ENCODE measurements at regions not wholly inside any gene's neighbourhood (a gene's known extent, or its start where the extent isn't known, plus 50 kb on each side); places are given as distances from the start of the nearest gene placed in this dataset.
"Not testable (repeated sequence)": the region's sequence is repeated elsewhere in the genome, so short reads cannot be mapped to it uniquely, and the experiment has no call there.

DNA sequence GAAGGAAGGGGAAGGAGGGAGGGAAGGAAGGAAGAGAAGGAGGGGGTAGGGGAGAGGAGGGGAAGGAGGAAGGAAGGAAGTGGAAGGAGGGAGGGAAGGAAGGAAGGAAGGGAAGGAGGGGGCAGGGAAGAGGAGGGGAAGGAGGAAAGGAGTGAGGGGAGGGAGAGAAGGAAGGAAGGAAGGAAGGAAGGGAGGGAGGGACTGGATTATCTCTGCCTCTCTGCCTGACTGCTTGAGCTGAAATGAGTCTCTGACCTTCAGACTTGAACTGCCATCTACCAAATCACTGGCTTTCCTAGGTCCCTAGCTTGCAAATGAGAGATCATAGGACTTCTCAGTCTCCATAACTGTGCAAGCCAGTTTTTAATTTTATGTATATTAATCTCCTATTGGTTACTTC, 436.8 kb downstream of the PREX1 start:
- no peak for DNase-seq (ENCODE audit: extremely low read depth, low read depth)

DNA sequence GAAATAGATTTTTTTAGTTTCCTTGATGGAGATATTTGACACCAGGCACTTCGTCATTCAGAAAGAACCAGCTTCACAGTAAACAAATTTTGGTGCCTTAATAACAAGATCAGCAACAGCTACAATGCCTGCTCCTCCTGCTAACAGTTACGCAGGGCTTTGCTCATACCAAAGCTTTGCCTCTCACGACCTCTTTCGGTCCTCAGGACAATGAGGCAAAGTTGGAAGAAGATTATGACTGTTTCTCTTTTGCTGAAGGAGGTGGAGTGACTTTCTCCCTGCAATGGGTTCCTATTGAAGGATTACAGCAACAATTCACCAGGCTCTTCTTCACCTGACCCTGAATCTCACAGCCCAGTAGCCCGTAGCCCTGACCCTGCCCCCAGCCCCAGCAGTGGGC, 440.1 kb downstream of the PREX1 start:
- DNase-seq (ENCODE audit: extremely low read depth, low read depth): no peak

DNA sequence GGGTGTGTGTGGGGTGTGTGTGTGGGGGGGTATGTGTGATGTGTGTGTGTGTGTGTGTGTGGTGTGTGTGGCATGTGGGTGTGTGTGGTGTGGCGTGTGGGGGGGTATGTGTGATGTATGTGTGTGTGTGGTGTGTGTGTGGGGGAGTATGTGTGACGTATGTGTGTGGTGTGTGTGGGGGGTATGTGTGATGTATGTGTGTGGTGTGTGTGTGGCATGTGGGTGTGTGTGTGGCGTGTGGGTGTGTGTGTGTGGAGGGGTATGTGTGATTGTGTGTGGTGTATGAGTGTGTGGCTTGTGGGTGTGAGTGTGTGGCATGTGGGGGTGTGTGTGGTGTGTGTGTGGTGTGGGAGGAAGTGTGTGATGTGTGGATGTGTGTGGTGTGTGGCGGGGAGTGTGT, 442.3 kb downstream of the PREX1 start:
- no peak for DNase-seq (ENCODE audit: extremely low read depth, low read depth)

DNA sequence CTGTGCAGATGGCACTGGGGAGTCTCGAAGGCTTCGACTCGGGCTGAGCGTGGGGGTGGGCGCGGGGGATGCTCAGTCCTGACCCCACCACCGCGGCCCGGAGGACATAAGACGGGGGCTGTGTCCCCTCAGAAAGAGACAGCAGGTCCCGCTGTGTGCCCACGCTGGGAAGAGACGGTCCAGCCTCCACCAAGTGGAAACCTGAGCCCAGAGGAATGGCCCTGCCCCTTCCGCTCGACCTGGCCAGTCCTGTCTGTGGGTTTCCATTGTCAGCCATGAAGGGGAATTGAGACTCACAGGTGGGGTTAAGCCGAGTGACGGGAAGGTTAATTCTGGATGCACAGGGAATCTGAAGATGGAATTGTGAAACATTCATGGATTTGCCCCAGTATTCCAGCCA, 442.7 kb downstream of the PREX1 start:
- no peak for DNase-seq (ENCODE audit: extremely low read depth, low read depth)

DNA sequence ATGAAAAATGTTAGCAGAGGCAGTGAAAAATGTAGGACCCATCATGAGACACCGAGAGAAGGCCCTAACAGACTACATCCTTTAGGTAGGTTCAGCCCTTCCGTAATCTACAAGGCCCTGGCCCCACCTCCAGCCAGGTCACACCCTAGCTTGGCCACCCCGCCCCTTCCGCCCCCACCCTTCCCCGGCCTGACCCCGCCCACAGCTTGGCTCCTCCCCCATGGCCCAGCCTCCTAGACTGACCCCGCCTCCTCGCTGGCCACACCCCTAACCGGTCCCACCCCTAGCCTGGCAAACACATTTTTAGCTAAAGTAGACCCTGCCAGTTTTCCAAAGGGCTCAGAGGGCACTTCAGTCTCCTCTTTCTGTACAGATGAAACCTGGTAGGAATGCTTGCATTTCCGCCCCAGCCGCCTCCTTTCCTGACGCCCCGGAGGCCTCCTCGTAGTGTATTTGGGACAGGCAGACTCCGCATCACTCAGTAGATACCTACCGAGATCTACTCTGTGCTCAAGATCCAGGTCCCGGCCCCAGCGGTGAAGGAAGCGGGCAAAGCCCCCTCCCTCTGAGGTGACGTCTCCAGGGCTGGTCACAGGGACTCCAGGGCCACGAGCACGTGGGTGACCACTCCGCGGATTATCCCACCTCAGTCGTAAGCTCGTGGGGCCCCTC, 443.5 kb downstream of the PREX1 start:
- no peak for DNase-seq (ENCODE audit: extremely low read depth, low read depth)

DNA sequence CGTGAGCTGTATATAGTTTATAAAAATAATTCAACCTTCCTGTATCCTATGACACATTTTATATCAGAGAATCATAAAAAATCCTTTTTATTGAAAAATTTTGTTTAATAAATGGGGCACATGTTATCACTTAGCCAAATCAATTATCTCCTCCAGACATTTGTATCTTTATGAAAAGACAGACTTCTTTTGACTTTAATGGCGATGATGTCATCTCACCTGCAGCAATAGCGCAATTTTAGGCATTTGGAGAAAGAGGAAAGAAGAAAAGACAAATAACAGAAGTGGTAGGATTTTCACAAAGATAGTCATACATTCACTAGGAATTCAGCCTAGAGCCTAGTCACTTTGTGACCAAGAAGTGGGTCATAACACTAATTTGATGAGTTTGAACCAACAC, 444.5 kb downstream of the PREX1 start:
- DNase-seq (ENCODE audit: extremely low read depth, low read depth): no peak

DNA sequence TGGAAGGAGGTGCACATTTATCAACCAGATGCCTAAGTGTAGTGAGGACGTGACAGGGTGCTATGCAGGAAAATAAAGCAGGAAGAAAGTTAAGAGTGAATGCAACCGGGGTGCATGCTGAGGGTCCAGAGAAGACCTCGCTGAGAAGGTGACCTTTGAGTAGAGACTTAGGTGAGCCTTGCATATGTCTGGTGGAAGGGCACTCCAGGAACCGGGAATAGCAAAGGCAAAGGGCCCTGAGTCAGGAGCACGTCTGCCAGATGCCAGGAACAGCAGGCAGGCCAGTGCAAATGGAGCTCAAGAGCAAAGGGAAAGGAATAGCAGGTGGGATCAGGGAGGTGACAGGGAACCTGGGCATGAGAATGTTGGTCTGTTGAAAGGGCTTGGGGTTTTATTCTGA, 445.5 kb downstream of the PREX1 start:
- no peak for DNase-seq (ENCODE audit: extremely low read depth, low read depth)

DNA sequence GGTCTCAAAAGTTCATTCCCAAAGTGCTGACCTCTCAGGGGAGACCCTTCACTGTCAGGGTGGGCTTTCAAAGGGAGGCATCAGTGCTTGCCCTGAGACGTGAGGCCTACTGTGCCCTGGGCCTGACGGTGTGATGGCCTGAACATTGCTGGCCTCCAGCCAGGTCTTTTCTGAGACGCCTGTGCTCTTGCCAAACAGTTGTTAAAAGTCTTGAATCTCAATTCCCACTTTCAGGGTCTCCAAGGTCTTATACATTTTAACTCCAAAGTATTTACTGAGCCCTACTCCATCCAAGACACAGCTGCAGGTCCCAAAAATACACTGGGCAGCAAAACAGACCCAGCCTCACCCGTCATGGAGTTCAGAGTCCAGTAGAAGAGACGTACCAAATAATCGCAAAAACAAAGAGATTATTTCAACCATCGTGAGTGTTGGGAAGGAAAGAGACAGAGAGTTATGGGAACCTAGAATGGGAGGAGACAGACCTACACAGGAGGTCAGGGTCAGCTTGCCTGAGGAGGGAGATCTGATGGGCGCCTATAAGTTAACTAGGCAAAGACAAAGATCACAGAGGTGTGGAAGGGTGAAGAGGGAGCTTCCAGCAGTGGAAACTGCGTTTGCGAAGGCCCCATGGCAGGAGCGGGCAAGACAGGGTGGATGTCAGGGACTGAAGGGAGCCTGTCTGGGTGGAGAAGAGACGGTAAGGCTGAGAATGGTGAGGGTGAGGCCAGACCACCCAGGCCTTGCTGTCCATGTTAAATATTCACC, 446.3 kb downstream of the PREX1 start:
- no peak for DNase-seq (ENCODE audit: extremely low read depth, low read depth)

DNA sequence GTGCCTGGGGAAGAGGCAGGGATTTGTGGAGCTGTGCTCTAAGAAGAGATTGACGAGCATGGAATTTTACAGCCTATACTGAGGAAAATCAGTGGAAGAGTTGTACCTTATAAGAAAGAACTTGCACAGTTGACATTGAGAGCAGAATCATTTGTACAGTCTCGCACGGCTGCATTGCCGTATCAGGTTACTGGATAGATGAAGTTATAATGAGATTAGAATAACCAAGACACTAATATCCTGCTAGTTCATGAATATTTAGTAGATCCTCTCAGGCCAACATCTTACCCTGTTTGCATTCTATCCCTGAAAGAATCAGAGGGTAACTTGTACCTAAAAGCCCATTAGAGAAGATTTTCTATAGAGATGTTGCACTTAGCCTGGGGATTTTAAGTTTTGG, 447.1 kb downstream of the PREX1 start:
- DNase-seq (ENCODE audit: extremely low read depth, low read depth): no peak

DNA sequence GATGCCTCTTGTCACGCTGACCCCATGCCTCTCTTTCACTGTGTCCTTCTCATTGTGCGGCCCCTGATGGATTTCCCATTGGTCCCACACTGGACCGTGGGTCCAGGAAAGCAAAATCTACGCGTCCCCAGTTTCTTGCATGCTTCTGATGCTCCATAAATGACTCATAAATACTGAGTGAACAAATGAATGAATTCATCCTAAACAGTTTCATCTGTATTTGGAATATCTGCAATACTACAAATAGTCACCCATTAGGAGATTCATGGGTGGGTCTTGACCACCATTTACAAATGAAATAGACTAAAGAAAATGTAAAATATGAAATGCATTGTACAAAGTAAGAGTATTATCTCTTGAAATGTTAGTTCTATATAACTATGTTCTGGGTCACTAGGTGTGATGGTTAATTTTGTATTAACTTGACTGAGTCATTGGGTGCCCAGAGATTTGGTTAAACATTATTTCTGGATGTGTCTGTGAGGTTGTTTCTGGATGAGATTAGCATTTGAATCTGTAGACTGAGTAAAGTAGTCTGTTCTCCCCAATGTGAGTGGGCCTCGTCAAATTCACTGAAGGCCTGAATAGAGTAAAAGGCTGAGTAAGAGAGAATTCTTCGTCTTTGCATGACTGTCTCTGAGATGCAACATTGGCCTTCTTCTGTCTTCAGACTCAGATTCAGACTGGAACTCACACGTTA, 448.7 kb downstream of the PREX1 start:
- no peak for DNase-seq (ENCODE audit: extremely low read depth, low read depth)

DNA sequence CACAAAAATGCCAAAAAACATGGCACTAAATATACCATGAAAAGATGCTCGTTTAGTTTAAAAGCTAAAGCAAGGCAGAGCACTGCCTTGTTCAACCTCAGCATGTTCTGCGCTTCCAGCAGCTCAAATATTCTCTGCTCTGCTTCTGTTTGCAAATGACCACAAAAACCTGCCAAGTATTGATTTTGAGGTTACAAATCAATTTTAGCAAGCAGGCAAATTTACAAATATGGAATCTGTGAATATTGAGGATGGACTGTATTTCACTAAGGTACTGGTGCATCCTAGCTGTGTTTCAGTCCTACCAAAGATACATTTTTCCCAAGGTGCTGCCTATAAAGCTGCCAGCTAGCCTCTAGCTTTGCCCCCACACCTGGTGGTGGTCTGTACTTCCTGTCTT, 449.9 kb downstream of the PREX1 start:
- no peak for DNase-seq (ENCODE audit: extremely low read depth, low read depth)

DNA sequence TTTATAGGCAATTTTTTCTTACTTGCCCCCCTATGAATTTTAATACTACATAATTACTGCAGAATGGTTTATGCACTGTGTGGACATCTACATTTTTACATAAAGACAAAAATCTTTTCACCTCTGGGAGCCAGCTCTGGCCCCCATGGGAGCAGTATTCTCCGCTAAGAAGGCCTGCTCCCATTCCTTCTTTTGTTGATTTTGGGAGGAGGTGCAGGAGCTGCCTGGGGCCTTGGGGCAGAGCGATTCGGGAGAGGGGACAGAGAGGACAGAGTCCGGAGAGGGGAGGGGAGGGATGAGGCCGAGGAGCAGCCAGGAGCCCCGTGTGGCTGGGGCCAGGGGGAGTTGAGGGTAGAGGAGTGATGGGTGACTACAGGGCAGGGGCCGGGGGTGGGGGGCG, 452.0 kb downstream of the PREX1 start:
- no peak for DNase-seq (ENCODE audit: extremely low read depth, low read depth)

DNA sequence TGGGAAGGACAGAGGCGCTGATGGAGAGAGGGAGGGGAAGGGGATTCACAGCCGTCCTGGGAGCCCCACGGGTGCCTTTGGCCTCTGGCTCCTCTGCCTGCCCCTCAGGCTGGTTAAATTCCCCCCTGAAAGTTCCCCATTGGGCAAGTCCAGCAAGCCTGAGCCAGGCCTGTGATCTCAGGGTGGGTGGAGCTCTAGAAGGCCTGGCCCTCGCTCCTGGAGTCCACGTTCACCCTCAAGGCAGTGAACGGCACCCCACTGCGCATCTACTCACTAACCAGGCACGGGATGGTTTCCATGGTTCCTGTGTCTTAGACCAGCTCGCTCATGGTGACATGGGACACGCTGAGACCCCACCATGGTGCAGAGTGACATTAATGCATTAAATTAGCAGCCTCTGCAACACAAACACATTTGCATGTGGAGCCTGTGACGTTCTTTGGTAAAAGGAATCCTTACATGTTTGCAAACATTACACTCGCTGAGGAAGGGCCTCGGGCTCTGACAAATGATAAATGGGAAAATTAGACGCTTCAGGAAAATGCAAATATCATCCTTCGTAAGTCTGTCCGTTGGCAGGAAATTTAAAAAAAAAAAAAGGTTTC, 452.7 kb downstream of the PREX1 start:
- DNase-seq (ENCODE audit: extremely low read depth, low read depth): no peak

DNA sequence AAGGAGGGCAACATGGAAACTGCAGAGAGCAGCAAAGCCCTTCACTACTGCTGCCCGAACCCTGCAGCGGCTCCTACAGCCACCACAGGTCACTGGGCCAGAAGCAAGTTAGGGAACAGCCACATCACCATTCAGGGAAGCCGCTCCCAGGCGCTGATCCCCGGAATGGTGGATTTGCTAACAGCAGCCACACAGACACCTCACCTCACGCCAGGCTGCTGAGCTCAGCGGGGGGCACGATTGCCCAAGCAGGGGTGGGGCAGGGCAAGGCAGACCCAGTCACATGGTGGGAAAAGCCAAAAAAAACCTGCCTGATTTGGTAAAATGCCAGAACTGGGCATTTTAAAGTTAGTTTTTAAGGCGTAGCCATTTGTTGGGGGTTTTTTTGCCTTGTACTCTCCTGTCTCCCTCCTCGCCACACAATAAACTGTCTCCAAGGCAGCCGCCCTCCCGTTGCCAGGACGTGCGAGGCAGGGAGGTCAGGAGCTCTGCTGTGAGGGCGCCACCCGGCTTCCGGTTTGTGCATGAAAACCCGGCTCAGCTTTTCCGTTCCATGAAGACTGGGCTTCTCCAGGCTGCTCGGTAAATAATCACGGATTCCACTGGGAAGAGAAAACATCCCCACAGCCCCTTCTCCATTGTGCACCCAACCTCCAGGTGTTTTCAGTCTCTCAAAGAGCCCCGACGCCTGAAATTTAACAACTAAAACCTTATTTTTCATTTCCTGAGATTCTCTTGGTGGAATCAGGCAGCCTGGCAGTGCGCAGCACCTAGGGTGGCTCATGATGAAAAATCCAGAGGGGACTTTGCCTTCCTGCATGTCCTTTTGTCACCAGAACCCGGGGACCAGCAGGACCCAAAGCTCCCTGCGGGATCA, 453.5 kb downstream of the PREX1 start:
- not testable (repeated sequence) for DNase-seq (ENCODE audit: extremely low read depth, low read depth)

DNA sequence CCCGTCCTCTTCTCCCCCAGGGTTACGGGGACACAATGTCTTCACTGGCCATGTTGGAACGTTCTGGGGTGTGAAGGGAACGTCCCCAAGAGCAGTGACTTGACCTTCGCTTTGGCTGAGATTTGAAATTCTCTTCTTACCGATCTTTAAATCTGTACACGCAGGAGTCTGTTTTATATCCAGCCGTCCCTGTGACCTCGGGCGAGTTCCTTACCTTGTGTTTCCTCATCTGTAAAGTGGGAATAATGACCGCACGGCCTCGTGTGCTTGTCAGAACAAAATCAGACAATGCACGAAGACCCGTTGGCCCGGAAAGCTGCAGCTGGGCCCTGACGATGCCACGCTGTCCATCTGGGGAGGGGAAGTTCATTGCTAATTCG, 454.3 kb downstream of the PREX1 start:
- no peak for DNase-seq (ENCODE audit: extremely low read depth, low read depth)

DNA sequence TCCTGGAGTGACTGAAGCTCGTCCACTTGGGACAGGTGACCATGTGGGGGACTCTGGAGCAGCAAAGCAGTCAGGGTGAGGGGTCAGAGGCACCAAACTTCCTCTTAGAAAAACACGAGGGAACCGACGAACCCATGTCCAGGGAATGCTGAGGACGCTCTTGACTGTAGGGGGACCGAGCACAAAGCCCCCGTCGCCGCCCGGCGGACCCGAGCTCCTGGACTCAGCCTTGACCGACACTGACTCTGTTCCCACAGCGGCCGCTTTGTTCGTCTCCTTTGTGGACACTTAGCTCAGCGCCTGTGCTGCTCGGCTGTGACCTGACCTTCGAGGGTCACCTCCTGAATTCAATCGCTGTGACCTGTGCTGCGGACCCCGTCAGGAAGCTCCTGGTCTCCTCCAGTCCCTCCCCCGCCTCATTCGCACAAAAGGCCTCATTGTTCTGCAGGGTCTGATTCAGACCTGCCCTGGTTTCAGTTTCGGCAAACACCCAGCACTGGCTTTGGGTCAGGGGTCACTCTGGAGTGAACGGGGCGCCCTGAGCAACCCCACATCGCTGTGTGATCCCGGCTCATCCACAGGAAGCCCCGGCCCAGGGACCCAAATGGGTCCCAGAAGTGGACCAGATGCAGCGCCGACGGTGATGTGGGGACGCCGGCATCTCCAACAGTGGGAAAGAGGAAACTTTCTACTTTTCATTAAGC, 454.8 kb downstream of the PREX1 start:
- DNase-seq (ENCODE audit: extremely low read depth, low read depth): not testable (repeated sequence)

DNA sequence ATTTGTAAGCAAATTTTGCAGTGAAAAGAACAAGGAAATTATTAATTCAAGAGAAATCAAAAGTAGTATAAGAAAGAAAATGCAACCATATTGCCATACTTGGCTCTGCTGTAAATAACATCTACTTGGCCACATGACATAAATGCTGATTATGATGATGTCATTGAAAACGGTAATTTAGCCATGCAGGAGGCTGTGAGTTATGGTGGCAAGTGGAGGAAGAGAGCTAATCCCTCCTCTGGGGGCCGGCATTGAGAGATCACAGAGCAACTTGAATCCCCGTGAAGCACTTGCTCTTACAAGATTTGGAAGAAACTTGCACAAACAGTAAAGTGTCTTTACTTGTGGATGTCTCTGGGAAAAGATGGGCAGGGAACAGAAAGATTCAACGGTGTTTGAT, 456.6 kb downstream of the PREX1 start:
- no peak for DNase-seq (ENCODE audit: extremely low read depth, low read depth)

DNA sequence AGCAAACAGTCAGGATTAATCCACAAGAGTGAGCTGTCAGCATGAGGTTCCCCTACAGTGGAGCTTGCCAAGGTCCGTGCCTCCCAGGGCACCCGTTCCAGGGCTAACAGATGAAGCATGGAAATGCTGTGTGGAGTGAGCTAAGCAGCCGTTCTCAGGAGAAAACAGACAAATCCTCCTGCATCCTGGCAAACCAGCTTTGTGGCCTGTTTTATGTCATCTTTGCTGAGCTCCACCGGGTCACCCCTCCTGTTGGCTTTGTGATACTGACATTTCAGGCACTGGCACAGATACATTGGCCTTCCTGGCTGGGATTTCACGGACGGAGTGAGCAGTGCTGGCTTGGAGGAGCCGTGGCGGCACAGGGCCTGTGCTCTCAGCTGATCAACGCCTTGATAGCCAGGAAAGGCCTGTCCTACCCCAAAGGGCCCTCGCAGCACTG, 459.2 kb downstream of the PREX1 start:
- DNase-seq (ENCODE audit: extremely low read depth, low read depth): not testable (repeated sequence)

DNA sequence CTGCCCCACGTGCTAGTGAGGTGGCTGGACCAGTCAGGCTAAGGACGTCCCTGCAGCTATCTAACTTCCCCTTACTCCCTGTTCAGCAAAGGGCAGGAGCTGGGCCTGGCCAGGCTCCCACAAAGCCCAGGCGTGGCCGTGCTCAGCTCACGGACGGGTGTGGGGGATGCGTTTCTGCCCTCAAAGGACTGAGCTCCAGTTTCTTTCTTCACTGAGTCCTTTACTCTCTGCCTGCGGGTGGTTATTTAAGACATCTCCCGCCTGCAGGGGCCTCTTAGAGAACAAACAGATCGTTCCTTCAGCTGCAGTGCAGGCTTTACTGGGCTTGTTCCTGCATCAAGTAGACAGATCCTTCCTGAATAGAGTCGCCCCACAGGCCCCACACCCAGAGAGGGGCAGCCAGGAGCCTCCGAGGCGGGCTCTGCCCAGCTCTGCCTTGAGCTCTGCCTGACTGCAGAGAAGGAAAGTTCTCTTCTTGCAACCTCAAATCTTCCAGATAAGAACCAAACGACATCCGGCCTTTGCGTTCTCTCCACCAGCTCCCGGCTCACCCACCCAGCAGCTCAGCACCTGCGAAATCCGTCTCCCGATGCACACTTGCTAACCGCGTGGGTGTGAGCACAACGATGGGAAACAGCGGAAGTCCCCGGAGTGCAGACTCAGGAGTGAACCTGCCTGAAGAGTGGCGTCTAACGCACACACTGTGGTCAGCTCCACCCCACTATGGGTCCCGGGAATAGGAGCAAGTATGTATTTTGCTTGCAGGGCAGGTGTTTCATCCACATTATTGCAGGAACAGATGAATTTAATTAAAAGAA, 460.0 kb downstream of the PREX1 start:
- DNase-seq (ENCODE audit: extremely low read depth, low read depth): not testable (repeated sequence)
